ENCODE measurements at regions not wholly inside any gene's neighbourhood (a gene's known extent, or its start where the extent isn't known, plus 50 kb on each side); places are given as distances from the start of the nearest gene placed in this dataset.

GRCh38 chr16:80463326-80463725, 77.5 kb upstream of the DYNLRB2 start:
- TF ChIP-seq CTCF (IDR thresholded peaks at IDR 0.05) (no peak), POLR2A (IDR thresholded peaks at IDR 0.05) (no peak), POLR2AphosphoS5 (IDR thresholded peaks at IDR 0.05) (no peak), EP300 (IDR thresholded peaks at IDR 0.05) (no peak)
